ENCODE measurements at regions not wholly inside any gene's neighbourhood (a gene's known extent, or its start where the extent isn't known, plus 50 kb on each side); places are given as distances from the start of the nearest gene placed in this dataset.
A peak's percentile ranks its signal among the peaks of the same experiment; 100 is the strongest.

DNA sequence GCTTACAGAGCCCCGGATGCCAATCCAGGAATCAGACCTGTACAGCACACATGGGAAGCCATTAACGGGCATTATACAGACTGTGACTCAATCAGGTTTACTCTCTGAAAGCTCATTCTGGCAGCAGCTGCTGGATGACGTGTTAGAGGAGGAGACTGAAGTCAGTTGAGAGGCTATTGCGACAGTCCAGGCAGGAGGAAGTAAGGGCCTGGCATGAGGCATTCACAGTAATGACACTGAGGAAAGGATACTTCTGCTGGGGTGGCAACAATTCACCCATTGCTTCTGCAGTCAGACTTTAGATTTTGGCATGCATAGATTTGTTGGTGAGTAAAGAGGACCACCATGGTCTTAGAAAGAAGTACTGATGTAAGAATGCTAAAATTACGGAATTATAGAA lies 151.0 kb upstream of the HEY2 start:
- Histone ChIP-seq H2AFZ (ENCODE audit: low read depth, low read length, severe bottlenecking) (no peak overlapping the region), H3K4me2 (ENCODE audit: low read depth, low read length, poor library complexity, severe bottlenecking) (peak overlapping the region; percentile 60), H3K9me2 (replicated peaks; ENCODE audit: insufficient read depth, low read length) (no peaks in the 10 kb centered on the region), H3K27ac (ENCODE audit: low read depth, low read length) (peak overlapping the region; percentile 61), H3K36me3 (ENCODE audit: low read length) (no peaks in the 10 kb centered on the region), H4K20me1 (ENCODE audit: low read depth, low read length) (no peaks in the 10 kb centered on the region), H3K9me3 (ENCODE audit: insufficient read depth, low read length) (no peaks in the 10 kb centered on the region), H3K79me2 (ENCODE audit: insufficient read depth, low read length) (no peaks in the 10 kb centered on the region), H3K4me3 (ENCODE audit: insufficient read depth, low read length, poor library complexity, severe bottlenecking) (no peak overlapping the region), H3K27me3 (ENCODE audit: low read length) (no peaks in the 10 kb centered on the region), H3F3A (ENCODE audit: insufficient read depth) (0 out of 2 replicates have a peak, but pooled peaks cover 3% of the 10 kb centered on the region), H3K9ac (ENCODE audit: low read length) (no peak overlapping the region)
- TF ChIP-seq, protein P1, sequence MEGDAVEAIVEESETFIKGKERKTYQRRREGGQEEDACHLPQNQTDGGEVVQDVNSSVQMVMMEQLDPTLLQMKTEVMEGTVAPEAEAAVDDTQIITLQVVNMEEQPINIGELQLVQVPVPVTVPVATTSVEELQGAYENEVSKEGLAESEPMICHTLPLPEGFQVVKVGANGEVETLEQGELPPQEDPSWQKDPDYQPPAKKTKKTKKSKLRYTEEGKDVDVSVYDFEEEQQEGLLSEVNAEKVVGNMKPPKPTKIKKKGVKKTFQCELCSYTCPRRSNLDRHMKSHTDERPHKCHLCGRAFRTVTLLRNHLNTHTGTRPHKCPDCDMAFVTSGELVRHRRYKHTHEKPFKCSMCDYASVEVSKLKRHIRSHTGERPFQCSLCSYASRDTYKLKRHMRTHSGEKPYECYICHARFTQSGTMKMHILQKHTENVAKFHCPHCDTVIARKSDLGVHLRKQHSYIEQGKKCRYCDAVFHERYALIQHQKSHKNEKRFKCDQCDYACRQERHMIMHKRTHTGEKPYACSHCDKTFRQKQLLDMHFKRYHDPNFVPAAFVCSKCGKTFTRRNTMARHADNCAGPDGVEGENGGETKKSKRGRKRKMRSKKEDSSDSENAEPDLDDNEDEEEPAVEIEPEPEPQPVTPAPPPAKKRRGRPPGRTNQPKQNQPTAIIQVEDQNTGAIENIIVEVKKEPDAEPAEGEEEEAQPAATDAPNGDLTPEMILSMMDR (IDR thresholded peaks at IDR 0.05; ENCODE audit: insufficient read depth, low read length, poor library complexity, severe bottlenecking): no peak
- no peak for TF ChIP-seq EZH2phosphoT487 (conservative IDR thresholded peaks at IDR 0.05; ENCODE audit: low read length)

DNA sequence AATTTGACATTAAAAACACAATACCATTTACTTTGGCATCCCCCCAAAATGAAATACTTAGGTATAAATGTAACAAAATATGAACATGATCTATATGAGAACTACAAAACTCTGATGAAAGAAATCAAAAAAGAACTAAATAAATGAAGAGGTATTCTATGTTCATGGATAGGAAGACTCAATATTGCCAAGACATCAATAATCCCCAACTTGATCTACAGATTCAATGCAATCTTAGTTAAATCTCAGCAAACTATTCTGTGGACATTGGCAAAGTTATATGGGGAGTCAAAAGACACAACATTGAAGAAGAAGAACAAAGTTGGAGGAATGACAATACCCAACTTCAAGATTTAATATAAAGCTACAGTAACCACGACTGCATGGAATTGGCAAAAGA lies 145.2 kb upstream of the HEY2 start:
- no peaks in the 10 kb centered on the region for H3F3A ChIP-seq (ENCODE audit: insufficient read depth)
- no peaks in the 10 kb centered on the region for H3K27me3 ChIP-seq (ENCODE audit: low read length)
- no peaks in the 10 kb centered on the region for H3K9me3 ChIP-seq (ENCODE audit: insufficient read depth, low read length)
- H3K9me2 ChIP-seq (replicated peaks; ENCODE audit: insufficient read depth, low read length): no peaks in the 10 kb centered on the region
- H2AFZ ChIP-seq (ENCODE audit: low read depth, low read length, severe bottlenecking): no peak overlapping the region
- H3K4me2 ChIP-seq (ENCODE audit: low read depth, low read length, poor library complexity, severe bottlenecking): no peak overlapping the region
- no peak overlapping the region for H3K4me3 ChIP-seq (ENCODE audit: insufficient read depth, low read length, poor library complexity, severe bottlenecking)
- no peak overlapping the region for H3K27ac ChIP-seq (ENCODE audit: low read depth, low read length)
- H3K9ac ChIP-seq (ENCODE audit: low read length): no peak overlapping the region
- no peaks in the 10 kb centered on the region for H4K20me1 ChIP-seq (ENCODE audit: low read depth, low read length)
- no peaks in the 10 kb centered on the region for H3K79me2 ChIP-seq (ENCODE audit: insufficient read depth, low read length)
- TF ChIP-seq, protein P1 (IDR thresholded peaks at IDR 0.05; ENCODE audit: insufficient read depth, low read length, poor library complexity, severe bottlenecking): no peak
- no peak for TF ChIP-seq EZH2phosphoT487 (conservative IDR thresholded peaks at IDR 0.05; ENCODE audit: low read length)
- no peaks in the 10 kb centered on the region for H3K36me3 ChIP-seq (ENCODE audit: low read length)

DNA sequence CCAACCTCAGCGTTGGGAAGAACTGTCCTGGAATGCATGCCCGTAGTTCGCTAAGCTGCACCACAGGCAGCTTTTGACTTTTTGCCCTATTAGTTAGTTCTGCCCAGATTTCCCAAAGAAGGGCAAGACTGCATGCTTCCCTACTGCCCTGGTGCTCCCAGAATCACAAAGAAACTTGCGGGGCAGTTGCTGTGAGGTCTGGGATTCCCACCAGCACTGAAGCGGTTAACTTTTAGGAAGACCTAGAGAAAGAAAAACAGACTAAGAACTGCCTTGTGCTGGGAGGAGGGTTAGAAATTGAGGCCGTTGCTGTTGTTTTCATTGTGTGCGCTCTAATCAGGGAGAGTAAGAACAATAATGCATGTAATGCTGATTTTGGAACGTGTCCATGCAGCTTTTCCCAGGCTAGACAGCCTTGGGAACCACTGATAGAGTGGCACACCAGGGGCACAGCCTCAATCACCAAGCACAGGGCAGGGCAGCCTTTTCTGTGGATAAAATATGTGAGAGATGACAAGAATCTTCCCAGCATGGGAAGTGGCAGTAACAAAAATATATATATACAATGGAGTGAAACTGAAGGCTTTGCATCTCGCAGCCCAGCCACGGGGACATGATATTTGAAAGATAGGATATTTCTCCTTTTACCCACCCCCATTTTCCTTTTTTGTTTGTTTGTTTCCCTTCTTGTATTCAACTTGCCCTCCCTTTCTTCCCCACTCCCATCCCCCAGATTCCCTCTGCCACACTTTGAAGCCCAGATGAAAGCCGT lies 137.7 kb upstream of the HEY2 start:
- Histone ChIP-seq H3K36me3 (ENCODE audit: low read length) (no peaks in the 10 kb centered on the region), H3F3A (ENCODE audit: insufficient read depth) (no peaks in the 10 kb centered on the region), H4K20me1 (ENCODE audit: low read depth, low read length) (no peaks in the 10 kb centered on the region), H2AFZ (ENCODE audit: low read depth, low read length, severe bottlenecking) (no peak overlapping the region), H3K27me3 (ENCODE audit: low read length) (no peaks in the 10 kb centered on the region), H3K4me3 (ENCODE audit: insufficient read depth, low read length, poor library complexity, severe bottlenecking) (no peak overlapping the region), H3K27ac (ENCODE audit: low read depth, low read length) (no peak overlapping the region), H3K9me3 (ENCODE audit: insufficient read depth, low read length) (no peaks in the 10 kb centered on the region), H3K4me2 (ENCODE audit: low read depth, low read length, poor library complexity, severe bottlenecking) (no peak overlapping the region), H3K79me2 (ENCODE audit: insufficient read depth, low read length) (no peaks in the 10 kb centered on the region), H3K9me2 (replicated peaks; ENCODE audit: insufficient read depth, low read length) (no peaks in the 10 kb centered on the region), H3K9ac (ENCODE audit: low read length) (no peak overlapping the region)
- TF ChIP-seq EZH2phosphoT487 (conservative IDR thresholded peaks at IDR 0.05; ENCODE audit: low read length): no peak
- TF ChIP-seq, protein P1 (IDR thresholded peaks at IDR 0.05; ENCODE audit: insufficient read depth, low read length, poor library complexity, severe bottlenecking): no peak

Measured in SU-DHL-6 (cell line).